Suppressor macrophage treated with lipopolysaccharide for 4 hours (primary cell): ENCODE measurements at regions not wholly inside any gene's neighbourhood (a gene's known extent, or its start where the extent isn't known, plus 50 kb on each side); places are given as distances from the start of the nearest gene placed in this dataset.
A peak's percentile ranks its signal among the peaks of the same experiment; 100 is the strongest.

ENCODE experiments used
- DNase-seq: peaks from one replicate; pipeline ENCODE4 v3.0.0-alpha.2; 2020

DNA sequence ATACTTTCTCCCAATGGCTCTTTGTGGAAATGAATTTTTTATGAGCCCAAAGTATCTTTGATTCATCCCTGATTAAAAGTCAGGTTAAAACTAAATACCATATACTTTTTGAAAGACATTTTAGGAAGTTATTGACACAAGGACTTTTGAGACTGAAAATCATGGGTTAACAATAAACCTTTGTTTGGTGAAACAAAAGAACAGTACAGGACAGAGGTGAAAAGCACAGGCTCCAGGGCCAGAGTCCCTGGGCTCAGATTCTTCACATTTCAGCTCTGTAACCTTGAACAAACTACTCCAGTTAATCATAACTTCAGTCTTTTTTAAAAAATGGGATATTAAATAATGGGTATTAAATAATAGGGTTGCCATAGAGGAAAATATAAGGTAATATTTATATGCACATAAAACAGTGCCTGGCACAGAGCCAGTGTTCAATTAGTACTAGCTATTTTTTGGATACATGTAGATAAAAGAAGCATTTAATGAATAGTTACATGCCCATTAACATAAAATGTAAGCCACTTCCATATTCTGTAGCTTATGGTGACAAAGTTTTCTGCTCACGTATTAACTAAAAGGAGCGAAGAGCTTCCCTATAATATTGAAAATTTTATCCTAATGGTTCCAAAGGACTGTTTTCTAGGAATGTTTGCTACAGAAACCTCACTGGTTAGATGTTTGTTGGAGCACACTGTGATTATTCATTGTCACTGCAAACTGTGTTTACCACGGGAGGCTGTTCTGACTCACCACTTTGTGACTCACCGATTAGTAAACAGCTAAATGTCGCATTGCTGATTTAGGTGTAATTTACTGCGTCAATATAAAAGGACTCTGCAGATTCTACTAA, 255.4 kb downstream of the DAD1 start:
- DNase-seq = peak; percentile 79

DNA sequence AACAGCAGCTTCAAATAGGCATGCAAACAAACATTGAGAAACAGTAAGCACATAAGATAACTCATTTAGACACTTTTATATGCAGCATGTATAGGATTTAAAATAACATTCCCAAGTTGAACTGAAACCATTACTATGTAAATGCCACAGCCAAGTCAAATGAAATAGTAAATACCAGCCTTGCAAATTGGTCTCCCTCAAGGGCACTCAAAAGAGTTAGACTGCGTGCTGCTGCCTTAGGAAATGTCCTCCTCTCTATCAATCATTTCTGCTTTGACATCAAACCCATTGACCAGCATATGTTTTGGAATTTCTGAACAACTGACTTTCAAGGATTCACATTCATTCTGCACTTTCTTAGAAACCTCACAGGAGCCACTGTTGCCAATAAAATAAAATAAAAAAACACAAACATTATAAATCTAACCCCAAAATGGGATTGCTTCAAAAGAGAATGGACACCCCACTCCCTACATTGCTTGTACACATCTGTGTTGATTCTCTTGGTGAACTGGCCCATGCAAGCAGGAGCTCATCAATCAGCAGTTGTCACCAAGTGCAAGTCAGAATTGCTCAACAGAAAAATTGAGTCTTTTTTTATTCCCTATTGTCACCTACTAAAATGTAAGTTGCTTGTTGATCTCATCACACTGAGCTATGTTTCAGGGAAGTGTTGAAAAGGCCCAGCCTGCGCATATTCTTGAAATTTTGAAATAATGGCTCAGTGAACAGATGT, 256.2 kb downstream of the DAD1 start:
- DNase-seq = peak; percentile 40

DNA sequence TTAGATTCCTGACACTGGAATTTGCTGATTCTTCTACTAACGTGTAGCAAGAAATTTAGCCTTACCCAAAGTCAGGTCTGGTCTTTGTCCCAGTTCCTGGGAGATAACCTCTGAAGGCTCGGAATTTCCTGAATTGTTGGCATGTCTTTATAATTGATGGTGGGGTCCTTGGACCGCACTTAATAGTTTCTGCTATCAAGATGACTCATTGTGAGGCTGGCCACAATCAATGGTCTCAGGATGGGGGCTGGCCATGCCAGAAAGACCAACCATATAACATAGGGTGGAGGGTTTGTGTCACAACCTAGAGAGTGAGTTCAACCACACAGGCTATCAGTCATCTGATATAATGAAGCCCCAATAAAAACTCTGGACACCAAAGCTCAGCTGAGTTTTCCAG, 259.7 kb downstream of the DAD1 start:
- no peak for DNase-seq

DNA sequence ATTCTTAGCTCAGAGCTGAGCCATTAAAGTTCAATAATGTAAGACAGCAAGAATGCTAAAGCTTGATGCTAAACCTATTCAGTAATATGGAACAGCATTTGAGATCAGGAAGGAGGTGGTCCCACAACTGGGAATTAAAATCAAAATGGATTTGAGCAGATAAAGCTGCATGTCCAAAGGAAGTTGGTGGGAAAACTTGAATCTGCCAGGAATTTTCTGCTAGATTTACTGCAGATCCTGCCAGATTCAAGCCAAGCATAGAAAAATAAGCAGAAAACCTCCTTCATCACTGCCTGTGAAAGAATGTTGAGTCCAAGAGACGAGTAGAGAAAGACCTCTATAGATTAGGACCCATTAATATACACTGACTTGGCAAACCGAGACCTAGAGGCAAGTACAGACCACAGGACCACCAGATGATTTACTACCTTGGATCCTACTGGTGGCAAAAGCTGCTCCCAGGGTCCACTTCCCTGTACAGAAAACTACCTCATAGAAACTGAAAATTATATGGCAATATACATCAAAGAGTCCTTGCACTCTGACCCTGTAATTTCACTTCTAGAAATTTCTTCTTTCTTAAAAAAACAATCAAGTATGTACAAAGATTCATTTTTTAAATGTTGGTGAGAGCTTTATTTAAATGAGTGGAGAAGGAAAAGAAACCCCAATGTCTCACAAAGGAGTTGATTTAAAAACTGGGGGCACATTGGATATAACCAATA, 263.2 kb downstream of the DAD1 start:
- no peak for DNase-seq

DNA sequence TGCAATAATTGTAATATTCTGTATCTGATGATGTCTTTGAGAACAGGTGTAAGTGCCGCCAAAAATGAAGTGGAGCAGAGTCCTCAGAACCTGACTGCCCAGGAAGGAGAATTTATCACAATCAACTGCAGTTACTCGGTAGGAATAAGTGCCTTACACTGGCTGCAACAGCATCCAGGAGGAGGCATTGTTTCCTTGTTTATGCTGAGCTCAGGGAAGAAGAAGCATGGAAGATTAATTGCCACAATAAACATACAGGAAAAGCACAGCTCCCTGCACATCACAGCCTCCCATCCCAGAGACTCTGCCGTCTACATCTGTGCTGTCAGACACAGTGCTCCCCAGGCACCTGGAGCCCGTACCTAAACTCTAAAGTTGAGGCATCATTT, 268.7 kb downstream of the DAD1 start:
- DNase-seq = no peak

DNA sequence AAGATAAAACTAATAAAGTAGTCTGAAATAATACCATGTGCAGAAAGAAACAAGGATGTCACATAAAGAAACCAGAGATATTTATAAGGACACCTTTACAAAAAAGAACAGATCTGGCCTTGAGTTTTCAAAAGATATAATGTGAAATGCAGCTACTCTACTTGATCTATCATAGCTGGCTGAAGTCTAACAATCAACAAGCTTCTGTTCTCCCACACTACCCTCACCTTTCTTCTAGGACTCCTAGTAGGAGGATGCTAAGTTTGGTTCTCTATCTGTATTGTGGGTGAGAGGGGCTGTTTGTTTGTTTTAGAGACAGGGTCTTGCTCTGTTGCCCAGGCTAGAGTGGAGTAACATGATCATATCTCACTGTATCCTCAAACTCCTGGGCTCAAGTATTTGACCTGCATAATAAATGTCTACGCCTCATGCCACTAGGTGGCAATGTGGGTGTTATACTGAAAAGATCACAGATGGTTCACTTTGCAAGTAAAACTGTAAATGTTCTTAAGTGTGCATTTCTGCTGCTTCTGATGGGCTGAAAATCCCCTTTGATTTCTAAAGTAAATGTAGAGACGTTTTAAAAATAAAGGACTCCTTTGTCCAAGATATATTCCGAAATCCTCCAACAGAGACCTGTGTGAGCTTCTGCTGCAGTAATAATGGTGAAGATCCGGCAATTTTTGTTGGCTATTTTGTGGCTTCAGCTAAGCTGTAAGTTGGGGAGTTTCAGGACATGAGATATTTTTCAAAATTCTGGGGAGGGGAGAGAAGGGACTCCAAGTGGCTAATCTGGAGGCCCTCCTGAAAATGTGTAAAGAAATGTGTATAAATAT, 269.3 kb downstream of the DAD1 start:
- DNase-seq = peak; percentile 58

DNA sequence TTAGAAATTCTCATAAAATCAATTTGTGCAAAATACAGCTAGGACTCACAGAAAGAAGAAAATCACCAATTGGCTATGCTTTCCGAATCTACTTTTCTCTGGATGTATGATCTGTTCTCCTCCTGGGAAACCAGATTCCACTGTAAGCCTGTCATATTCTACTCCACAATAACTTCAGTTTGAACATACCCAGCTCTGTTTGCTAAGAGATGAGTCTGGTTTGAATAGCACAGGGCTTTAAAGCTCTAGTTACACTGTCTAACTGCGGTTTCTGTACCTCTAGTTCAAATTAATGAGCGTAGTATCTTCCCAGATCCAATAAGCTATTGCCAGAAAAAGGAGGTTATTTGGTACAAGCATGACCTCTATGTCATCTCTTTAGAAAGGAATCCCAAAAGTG, 270.1 kb downstream of the DAD1 start:
- no peak for DNase-seq

GRCh38 chr14:22316473-22316872, 272.6 kb downstream of the DAD1 start:
- no peak for DNase-seq

- DNase-seq = no peak
Measured at GRCh38 chr14:22315336-22315735, 273.7 kb downstream of the DAD1 start.

DNA sequence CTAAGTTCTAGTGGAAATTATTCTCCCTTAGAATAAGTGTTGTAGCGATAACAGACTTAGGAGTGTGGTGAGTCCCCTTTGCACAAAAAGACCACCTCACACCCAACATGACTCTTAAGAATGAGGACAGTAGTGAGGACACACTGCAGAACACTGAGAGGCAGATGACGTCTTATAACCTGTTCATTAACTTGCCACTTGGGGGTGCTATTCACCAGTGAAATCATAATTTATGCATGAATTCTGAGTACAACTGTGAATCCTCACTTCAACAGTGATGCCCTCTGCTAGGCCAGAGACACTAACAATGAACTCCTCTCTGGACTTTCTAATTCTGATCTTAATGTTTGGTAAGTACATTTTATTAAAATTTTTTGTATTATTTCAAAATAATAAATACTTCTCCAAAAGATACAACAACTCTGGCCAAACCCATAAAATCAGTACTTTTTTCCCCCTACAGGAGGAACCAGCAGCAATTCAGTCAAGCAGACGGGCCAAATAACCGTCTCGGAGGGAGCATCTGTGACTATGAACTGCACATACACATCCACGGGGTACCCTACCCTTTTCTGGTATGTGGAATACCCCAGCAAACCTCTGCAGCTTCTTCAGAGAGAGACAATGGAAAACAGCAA, 274.7 kb downstream of the DAD1 start:
- DNase-seq = peak; percentile 75

GRCh38 chr14:22313172-22313801, 275.7 kb downstream of the DAD1 start:
- DNase-seq = no peak

- DNase-seq = peak; percentile 51
Measured at GRCh38 chr14:22311636-22312035, 277.4 kb downstream of the DAD1 start.

DNA sequence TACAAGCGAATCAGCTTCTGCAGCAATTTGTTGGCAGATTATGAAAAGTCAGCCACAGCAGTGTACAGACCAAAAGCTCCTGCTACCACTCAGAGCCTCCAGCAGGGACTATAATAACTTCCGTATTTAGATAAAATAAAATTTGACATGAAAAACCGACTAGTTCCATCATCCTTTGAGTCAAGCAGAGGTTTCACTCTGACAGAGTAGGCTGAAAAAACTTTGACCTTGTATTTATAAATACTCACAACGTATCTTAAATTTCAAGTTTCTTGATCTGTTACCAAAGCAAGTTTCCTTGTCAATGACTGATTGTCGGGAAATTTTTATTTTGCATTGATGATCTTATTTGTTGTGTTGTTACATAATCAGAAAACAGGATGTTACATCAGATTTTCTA, 283.4 kb downstream of the DAD1 start:
- no peak for DNase-seq

DNA sequence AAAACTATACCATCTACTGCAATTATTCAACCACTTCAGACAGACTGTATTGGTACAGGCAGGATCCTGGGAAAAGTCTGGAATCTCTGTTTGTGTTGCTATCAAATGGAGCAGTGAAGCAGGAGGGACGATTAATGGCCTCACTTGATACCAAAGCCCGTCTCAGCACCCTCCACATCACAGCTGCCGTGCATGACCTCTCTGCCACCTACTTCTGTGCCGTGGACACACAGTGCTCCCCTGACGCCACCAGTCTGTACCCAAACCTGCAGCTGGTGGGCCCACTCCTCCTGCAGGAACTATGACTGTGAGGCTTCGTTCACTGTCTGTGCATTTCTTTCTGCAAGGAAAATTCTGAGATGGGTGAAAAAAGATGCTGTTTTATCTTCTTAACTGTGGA, 284.7 kb downstream of the DAD1 start:
- no peak for DNase-seq

DNA sequence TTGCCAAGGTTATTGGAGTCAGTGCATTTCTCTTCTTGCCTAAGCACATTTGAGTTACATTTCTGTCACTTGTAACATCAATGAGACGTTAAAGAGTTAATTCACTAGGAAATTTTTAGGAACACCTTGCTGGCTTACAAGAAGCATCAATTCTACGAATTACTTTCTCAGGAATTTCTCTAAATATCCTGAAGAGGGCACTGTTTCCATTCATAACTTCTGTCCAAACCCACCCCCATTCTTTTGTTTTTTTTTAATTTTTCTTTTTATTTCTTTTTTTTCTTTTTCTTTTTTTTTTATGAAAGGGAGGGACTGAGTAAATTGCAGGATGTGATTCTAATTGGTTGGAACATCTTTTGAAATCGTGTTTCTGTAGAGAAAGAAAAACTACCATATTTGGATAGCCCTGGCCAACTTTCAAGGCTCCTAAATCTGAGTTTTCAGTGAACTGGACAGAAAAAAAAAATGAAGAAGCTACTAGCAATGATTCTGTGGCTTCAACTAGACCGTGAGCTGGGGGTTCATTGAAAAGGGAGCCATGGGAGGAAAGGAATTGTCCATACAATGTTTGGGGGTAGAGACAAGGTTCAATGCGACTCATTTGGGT, 285.3 kb downstream of the DAD1 start:
- peak; percentile 33 for DNase-seq

DNA sequence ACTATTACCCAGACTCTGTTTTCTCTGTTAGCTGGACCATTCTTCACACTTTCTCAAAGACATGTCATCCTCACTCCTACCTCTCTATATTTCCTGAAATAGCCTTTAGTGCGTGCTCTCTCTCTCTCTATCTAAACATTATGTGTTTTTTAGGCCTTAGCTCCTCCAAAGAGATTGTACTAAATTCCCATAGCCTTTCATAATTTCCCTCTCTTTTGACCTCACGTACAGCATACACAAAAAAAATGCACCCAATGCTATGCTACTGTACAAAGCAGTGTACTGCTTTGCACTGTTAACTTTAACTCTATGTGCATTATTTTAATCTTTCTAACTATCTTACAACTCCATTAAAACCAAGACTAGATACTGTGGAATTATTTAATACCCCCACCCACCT, 288.4 kb downstream of the DAD1 start:
- no peak for DNase-seq

DNA sequence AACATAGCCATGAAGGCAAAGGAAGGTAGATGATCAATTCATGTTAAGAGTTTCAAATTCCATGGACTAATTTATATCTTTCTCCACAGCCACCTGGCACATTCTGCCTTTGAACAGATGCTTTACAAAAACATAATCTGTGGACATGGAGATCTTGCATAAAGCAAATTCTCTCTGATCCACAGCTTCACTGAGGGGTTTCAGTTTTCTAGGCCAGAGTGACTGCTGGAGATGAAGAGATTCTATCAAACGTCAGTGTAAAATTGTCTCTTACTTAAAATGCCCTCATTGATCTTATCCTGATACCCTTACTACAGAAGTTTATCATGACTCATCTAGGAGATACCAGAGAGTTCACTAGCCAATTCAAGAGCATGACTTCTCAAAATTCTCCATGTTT, 291.6 kb downstream of the DAD1 start:
- DNase-seq = no peak

DNA sequence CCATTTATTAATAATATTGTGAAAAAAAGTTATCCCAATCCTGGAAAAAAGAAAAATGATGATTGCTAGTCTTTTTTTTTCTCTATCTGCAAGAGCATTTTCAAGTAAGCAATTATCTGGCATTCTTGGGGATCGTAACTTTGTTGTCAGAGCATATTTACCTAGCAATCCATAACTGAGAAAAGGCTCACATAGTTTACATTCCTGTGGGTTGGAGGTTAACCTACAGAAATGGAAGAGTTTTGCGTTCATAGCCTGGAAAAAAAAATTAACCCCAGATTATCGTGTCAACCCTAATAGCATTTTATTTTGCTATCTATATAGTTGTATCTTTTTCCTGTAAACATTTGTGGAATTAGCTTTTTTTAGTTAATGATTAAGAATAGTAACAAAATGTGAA, 292.3 kb downstream of the DAD1 start:
- DNase-seq = no peak

GRCh38 chr14:22296088-22296487, 292.9 kb downstream of the DAD1 start:
- no peak for DNase-seq

GRCh38 chr14:22291406-22291805, 297.6 kb downstream of the DAD1 start:
- DNase-seq = no peak

DNA sequence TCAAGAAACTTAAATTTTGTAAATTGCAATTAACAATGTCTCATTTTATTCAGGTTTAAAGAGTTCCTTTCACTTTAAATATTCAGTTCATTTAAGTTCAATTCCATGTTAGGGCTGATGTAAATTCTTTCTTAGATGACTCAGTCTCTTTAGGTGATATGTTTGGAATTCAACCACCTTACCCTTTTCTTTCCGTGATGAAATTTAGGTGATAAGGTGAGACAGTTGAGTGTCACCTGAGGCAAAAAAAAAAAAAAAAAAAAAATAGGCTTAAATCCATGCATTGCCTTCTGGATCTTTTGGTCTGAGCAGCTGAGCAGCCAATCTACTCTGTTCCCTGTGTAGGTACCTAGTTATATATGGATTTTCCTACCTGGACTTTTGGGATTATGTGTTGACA, 299.5 kb downstream of the DAD1 start:
- DNase-seq = no peak
